ENCODE measurements at regions not wholly inside any gene's neighbourhood (a gene's known extent, or its start where the extent isn't known, plus 50 kb on each side); places are given as distances from the start of the nearest gene placed in this dataset.
A peak's percentile ranks its signal among the peaks of the same experiment; 100 is the strongest.

DNA sequence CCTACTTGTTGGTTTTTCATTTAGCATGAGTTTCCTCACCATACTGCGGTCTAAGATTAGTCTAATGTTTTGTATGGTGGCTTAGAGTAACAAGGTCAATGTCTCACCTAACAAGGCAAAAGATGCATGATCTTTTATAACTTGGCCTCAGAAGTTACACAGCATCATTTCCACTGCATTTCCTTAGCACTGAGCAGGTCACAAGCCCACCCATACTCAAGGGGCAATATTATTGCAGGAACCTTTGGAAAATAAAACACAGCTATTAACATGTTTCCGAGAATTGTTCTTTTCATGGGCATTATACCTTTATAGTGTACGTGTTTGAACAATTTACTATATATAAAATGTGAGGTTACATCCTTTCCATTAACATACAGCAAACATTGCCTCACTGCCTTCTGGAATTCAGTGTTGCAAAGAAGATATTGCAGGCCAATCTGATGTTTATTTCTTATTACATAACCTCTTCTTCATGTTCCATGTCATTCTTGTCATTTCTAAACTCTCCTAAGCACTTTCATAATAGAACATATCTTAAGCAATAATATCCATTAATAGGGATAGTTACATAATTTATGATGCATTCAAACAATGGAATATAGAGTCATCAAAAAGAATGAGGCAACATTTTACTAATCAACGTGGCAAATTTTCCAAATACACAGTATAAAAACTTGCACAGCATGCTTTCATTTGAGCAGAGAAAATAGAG is 153.8 kb downstream of the AREG start:
- DNase-seq (no peak), ATAC-seq (no peak)
- intact Hi-C loops (cut with DNase I, micrococcal nuclease): no loop called here

- intact Hi-C loops (cut with DNase I, micrococcal nuclease): no loop called here
- DNase-seq (no peak), ATAC-seq (no peak)
Observed at GRCh38 chr4:74603186-74603585, 158.2 kb downstream of the AREG start.

GRCh38 chr4:74608151-74608949 is 163.4 kb downstream of the AREG start:
- ATAC-seq: peak; percentile 50
- DNase-seq: no peak
- intact Hi-C loops (cut with DNase I, micrococcal nuclease): no loop called here

- ATAC-seq (no peak), DNase-seq (no peak)
- intact Hi-C loops (cut with DNase I, micrococcal nuclease): no loop called here
Observed at GRCh38 chr4:74610491-74610890, 165.6 kb downstream of the AREG start.

DNA sequence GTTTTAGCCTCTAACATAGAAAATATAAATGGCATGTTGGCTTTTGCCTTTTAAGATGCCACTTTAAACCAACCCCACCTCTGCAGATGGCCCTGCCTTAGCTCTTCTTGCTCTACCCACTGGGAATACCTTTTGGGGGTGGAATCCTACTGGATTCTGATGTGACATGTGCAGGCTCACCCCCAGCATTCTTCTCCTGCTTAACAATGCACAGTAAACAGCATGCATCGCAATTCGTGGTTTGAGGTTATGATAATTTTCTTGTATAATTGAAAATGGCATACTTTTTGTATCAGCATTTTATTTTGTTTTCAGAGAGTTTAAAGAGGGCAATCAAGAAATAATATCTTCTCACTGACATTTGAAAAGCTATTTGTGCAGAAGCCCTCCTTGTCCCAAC is 167.9 kb downstream of the AREG start:
- no peak for DNase-seq
- ATAC-seq: no peak
- intact Hi-C loops (cut with DNase I, micrococcal nuclease): no loop called here

DNA sequence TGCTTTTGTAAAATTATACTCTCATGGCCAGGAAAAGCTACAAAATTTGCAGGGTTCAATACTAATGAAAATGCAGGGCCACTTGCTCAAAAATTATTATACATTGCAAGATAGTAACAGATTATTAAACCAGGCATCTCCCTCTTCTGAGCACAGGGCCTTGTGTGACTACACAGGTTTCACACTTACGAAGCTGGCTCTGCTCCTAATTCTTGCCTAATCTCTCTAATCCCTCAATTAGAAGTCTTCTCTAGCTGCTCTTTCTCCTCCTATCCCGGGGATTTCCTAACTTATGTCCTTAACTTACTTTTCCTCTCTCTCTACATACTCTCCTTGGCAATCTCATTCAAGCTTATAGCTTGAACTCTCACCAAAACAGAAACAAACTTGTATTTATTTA is 168.3 kb downstream of the AREG start:
- intact Hi-C loops (cut with DNase I, micrococcal nuclease): no loop called here
- no peak for ATAC-seq
- no peak for DNase-seq

DNA sequence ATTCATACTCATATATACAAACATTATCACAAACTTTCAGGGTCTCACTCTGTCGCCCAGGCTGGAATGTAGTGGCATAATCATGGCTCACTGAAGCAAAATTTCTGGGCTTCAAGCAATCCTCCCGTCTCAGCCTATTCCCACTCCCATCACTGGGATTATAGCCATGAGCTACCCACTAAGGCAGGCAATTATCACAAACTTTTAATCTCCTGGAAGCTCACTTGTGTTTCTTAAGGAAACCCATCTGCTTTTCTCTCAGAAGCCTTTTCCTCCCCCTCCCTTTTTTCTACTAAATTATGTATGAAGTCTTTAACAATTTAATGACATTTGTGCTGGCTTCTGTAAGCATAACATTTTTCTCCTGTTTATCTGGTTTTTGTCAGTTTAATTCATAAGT is 170.5 kb downstream of the AREG start:
- ATAC-seq (no peak), DNase-seq (no peak)
- intact Hi-C loops (cut with DNase I, micrococcal nuclease): no loop called here

GRCh38 chr4:74618166-74618565 is 173.2 kb downstream of the AREG start:
- no peak for ATAC-seq
- intact Hi-C loops (cut with DNase I, micrococcal nuclease): no loop called here
- DNase-seq: no peak

DNA sequence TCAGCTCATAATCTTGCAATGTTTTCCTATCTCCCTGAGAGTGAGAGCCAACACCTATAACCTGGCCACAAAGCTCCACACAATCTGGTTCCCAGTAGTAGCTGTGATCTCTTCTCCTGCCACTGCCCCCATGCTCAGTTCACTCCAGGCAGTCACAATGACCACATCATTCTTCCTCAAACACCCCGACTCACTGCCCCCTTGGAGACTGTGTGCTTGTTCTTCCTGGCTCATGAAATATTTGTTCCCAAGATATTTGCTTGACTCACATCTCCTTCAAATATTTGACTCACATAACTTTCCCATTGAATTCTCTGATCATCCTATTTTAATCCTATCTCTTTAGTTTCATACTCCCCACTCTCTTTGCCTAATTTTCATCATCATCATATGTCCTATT is 173.7 kb downstream of the AREG start:
- intact Hi-C loops (cut with DNase I, micrococcal nuclease): no loop called here
- no peak for ATAC-seq
- DNase-seq: no peak

DNA sequence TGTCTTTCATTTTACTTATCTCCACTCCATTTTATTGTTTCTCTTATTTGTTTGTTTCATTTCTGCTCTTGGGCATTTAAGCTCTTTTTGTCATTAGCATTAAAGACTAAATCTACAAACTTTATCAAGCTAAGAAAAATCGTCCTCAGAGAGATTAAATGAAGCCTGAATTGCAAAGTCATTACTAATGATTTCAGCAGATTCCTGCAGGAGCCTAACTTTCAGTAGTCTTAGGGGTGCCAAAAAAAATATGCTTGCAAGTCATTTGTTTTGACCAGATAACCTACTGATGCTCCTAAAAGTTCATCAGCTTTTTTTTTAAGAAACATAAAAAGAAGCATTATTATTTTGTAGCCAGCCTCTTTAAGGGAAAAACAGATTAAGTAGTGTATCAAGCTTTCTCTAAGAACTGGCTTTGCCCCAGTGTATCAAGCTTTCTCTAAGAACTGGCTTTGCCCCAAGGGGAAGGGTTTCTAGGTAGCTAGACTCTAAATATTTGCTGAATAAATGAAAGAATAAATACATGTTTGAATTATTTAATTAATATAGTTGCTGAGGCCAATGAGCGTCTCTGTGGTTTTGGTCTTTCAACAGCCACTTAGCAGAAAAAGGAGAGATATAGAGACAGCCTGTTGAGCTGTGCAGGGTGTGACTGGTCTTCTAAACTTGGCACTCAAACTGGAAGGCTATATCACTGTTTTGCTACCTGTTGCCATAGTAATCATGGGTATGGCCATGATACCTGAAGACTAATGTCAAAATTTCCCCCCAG is 174.2 kb downstream of the BTC start:
- DNase-seq (no peak), ATAC-seq (no peak)
- intact Hi-C loops (cut with DNase I, micrococcal nuclease): no loop called here

DNA sequence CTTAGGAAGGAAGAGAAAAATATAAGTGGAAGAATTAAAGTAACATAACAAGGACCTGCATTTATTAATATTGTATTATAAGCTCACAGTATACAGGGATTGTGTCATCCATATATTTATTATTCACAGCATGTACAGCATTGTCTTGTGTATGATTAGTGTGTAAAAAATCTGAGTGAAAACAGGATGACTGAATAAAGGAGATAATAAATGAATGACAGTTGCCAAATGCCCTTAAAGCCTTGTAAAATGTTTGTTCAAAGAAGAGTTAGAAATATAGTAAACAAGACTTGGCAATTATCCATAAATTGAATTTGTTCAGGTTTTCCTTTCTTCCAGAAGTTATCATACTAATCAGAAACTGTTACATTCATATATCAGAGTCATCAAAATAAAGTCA is 172.7 kb downstream of the BTC start:
- intact Hi-C loops (cut with DNase I, micrococcal nuclease): no loop called here
- DNase-seq (no peak), ATAC-seq (no peak)

GRCh38 chr4:74623041-74623440 is 171.3 kb downstream of the BTC start:
- intact Hi-C loops (cut with DNase I, micrococcal nuclease): no loop called here
- DNase-seq: peak in 1 of 2 donors; percentile 17
- peak; percentile 65 for ATAC-seq

GRCh38 chr4:74624351-74625151 is 169.8 kb downstream of the BTC start:
- DNase-seq (no peak), ATAC-seq (peak; percentile 81)
- intact Hi-C loops (cut with DNase I, micrococcal nuclease): no loop called here

- intact Hi-C loops (cut with DNase I, micrococcal nuclease): no loop called here
- ATAC-seq: no peak
- no peak for DNase-seq
Observed at GRCh38 chr4:74625981-74626380, 168.3 kb downstream of the BTC start.

DNA sequence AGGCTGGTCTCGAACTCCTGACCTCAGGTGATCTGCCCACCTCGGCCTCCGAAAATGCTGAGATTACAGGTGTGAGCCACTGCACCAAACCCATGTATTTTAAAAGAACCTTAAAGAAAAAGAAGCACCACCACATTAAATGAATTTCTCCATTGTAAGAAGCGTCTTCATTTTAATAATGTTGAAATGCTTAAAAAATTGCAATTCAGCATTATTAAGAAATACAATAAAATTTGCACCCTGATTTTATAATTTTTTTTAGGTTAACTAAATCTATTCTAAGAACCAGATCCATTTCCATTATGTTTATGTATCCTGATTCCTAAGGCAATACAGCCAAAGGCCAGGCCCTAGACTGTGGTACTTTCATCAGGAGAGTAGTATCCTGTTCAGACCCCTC is 167.2 kb downstream of the BTC start:
- peak; percentile 1 for ATAC-seq
- DNase-seq: no peak
- intact Hi-C loops (cut with DNase I, micrococcal nuclease): no loop called here

DNA sequence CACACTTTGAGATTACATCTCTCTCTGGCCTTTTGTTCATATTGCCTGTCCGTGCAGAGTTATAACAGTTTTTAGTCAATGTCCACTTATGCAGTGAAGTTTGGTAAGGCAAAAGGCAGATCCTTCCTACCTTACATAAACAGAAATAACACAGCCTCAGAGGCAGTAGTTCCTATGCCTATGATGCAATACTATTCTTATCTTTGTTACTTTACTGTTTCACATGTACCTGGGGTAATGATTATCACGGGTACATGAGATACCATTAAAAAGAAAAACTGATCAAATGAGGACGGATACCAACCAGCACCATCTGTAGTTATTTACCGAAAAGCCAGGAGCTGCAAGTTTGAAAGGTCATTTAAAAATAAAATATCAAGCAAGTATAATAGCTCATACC is 166.8 kb downstream of the BTC start:
- no peak for DNase-seq
- intact Hi-C loops (cut with DNase I, micrococcal nuclease): no loop called here
- ATAC-seq: peak; percentile 67

GRCh38 chr4:74628852-74629620 is 165.3 kb downstream of the BTC start:
- DNase-seq (peak in 1 of 2 donors; percentile 40), ATAC-seq (peak; percentile 60)
- intact Hi-C loops (cut with DNase I, micrococcal nuclease): no loop called here

DNA sequence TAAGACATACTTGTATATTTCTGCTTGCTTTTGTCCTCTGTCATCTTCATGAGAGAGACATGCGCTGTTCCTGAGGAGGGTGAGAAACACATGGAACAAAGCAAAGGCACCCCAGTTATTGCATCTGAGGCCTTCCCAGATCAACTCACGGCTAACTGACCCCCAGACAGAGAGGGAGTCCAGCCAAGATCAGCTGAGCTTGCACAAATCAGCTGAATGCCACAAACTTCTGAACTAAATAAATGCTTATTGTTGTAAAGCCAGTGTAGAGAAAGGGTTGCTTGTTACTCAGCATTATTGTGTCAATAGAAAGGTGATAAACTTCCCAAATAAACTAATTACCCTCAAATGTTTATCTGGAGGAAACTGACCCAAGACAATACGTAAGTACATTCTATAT is 163.8 kb downstream of the BTC start:
- DNase-seq: no peak
- ATAC-seq: no peak
- intact Hi-C loops (cut with DNase I, micrococcal nuclease): no loop called here
